GM19193 (cell line): ENCODE measurements at regions not wholly inside any gene's neighbourhood (a gene's known extent, or its start where the extent isn't known, plus 50 kb on each side); places are given as distances from the start of the nearest gene placed in this dataset.

Experiments used
- POLR2A ChIP-seq: IDR thresholded peaks from 4 replicates; pipeline ENCODE4 v1.6.1; 2011; ENCODE audit not compliant: insufficient read depth, insufficient read length; ENCODE audit errors: extremely low read depth

DNA sequence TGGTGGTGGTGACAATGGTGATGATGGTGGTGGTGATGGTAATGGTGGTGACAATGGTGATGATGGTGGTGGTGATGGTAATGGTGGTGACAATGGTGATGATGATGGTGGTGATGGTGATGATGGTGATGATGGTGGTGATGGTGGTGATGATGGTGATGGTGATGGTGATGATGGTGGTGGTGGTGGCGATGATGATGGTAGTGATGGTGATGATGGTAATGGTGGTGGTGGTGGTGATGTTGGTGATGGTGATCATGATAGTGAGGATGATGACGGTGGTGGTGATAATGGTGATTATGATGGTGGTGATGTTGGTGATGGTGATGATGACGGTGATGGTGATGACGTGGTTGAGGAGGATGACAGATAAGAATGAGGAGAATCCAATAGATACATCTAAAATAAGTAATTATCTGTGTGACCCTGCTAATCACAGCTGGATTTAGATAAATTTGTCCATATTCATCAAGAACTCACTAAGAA lies 170.7 kb upstream of the SFSWAP start:
- TF ChIP-seq POLR2A, result no peak

DNA sequence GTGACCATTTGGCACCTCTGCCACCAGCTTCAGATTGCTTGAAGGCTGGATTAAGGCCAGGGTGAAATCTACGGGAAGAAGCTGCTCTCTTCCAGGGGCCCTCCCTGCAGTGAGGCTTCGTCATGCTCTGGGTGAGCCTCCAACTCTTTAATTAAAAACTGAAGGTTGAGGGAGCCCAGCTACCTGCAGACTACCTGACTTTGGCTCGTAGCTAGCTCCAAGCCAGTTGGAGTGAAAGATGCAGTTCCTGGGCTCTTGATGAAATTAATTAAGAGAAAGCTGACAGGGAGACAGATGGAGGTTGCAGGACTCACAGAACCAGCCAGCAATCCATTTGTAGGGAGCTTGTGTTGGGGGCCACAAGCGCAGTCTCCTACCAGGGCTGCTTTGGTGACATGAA lies 168.5 kb upstream of the SFSWAP start:
- TF ChIP-seq POLR2A, result no peak

GRCh38 chr12:131543040-131543439 lies 167.8 kb upstream of the SFSWAP start:
- no peak for TF ChIP-seq POLR2A

GRCh38 chr12:131547555-131547954 lies 163.3 kb upstream of the SFSWAP start:
- no peak for TF ChIP-seq POLR2A

- no peak for TF ChIP-seq POLR2A
Measured at GRCh38 chr12:131550121-131550520, 160.8 kb upstream of the SFSWAP start.

DNA sequence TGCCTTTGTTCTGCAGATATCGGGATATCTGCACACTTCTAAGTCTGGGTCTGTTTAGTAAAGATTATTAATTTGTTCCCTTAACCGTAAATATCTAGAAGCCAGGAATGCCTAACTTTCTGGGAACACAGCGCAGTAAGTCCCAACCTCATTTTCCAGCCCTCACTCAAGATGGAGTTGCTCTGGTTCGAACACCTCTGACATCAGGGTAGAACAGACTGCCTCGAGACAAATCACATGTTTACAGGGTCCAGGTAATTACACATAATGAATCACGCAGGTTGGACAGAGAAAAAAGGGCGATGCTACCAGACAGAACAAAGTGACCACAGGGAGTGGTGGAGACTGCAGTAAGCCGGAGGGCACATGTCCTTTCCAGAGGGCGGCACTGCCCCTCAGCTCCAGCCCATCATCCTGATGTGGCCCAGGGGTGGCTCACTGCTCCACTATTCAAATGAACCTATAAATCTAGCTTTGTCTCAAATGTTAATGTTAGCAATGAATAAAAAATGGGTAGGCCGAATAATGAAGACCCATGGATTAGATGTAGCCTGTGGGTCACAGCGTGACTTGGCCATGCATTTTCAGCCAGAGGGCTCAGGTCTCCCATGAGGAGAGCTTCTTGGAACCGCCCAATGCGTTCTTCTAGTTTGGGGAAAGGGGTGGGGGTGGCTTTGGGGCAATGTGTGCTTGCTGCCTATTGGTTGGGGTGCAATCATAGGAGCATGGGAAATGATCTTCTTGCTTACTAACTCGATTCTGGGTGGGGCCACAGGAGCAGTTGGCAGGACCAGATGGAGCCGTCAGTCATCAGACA lies 159.0 kb upstream of the SFSWAP start:
- no peak for TF ChIP-seq POLR2A

- no peak for TF ChIP-seq POLR2A
Measured at GRCh38 chr12:131552492-131552863, 158.4 kb upstream of the SFSWAP start.

DNA sequence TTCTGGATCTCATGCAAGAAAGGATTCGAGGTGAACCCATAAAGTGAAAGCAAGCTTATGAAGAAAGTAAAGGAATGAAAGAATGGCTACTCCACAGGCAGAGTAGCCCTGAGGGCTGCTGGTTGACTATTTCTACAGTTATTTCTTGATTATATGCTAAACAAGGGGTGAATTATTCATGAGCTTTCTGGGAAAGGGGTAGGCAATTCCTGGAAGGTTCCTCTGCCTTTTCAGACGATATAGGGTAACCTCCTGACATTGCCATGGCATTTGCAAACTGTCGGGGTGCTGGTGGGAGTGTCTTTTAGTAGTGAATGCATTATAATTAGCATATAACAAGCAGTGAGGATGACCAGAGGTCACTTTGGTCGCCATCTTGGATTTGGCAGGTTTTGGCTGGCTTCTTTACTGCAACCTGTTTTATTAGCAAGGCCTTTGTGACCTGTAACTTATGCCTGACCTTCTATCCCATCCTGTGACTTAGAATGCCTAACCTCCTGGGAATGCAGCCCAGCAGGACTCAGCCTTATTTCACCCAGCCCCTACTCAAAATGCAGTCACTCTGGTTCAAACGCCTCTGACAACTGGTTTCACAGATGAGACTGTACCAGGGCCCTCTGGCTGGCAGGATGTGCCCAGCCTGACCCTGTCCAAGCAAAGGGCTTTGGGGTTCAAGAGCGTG lies 157.7 kb upstream of the SFSWAP start:
- no peak for TF ChIP-seq POLR2A

DNA sequence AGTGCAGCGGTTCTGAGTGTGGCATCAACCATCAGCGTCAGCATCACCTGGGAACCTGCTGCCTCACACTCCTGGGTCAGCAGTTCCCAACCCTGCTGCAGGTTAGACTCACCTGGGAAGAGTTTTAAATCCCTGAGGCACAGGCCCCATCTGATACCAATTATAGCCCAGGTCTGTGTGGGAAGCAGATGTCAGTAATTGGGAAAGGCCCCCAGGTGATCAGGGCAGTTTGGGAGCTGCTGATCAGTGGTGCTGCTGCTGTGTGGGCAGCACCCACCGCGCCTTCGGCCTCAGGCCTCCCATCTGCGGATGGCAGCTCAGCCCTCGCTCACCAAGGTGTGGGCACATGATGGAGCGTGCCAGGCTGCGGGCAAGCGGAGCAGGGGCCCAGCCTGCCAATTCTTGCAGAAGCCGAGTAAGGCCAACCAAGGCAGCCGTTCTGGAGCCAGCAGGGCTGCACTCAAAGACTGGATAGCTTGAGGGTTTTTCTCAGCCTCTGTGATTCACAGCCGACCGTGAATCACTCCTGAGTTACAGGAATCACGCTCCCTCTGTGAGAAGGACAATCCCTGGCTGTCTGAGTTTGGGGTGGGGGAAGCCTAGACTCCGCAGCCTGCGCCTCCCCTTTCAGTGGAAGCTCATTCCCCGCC lies 155.6 kb upstream of the SFSWAP start:
- TF ChIP-seq POLR2A, result no peak

DNA sequence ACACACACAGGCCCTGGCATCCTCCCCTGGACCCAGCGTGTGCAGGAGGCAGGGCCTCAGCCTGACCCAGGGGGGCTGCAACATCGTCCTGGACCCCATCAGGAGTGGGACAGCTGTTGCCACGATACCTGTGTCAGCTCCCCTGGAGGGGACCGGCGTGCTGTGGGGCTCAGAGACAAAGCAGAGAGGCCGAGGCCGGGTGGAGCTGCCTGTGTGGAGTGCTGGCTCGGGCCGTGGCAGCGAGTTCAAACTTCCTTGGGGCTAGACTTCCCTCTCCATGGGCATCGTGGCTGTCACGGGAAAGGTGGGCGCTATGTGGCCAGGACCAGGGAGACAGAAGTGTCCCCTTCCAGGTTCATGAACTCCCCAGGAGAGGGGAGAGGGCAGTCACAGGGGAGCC lies 155.0 kb upstream of the SFSWAP start:
- no peak for TF ChIP-seq POLR2A

DNA sequence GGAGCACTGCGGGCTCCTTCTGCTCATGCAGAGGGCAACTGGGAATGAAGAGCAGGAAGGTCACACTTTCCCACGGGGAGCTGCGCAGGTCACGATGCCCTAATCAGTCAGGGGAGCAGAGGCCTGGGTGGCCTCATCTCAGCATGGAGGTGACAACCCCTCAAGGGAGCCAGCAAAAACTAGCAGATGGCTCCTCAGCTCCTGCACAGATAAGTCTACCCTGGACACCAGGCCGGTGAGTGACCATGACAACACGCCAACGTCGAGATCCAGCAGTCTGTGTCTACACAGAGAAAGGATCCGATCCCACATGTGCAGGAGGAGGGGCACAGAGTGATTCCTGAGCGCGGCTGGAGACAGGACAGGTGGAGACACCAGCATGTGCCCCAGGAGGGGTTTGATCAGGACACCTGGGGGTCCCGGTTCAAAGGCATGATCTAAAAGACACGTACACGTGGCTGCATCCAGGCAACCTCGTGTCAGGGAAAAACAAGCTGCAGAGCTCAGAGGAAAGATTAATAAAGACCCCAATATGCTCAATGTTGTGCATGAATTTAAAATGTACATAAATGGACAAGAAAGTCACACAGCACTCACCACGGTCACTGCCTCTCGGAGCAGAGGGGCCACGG lies 153.7 kb upstream of the SFSWAP start:
- TF ChIP-seq POLR2A, result no peak

DNA sequence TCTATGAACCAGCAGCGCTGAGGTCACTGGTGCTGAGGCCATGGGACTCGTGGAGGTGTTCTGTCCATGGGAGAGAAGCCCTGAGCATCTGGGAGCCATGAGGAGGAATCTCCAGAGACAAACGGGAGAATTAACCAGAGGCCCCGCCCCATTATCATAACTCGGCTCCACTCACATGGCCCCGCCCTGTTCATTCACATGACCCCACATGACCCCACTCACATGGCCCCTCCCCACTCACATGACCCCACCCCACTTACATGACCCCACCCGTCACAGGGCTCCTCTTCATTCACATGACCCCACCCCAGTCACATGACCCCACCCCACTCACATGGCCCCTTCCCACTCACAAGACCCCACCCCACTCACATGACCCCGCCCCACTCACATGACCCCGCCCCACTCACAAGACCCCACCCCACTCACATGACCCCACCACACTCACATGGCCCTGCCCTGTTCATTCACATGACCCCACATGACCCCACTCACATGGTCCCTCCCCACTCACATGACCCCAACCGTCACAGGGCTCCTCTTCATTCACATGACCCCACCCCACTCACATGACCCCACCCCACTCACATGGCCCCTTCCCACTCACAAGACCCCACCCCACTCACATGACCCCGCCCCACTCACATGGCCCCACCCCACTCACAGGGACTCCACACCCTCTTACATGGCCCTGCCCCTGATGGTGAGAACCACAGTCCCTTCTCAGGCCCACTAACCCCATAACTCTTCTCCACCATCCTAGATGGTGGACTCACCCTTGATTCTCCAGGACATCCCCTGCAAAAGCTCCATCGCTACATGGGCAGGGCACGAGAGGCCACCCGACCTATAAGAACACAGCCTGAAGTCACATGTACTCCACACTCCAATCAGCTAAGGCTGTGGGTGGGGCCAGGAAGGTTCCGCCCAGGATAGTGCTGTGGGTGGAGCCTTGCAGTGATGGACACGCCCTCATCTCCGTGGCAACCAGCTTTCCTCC lies 151.1 kb upstream of the SFSWAP start:
- no peak for TF ChIP-seq POLR2A

GRCh38 chr12:131561051-131561450 lies 149.8 kb upstream of the SFSWAP start:
- no peak for TF ChIP-seq POLR2A

DNA sequence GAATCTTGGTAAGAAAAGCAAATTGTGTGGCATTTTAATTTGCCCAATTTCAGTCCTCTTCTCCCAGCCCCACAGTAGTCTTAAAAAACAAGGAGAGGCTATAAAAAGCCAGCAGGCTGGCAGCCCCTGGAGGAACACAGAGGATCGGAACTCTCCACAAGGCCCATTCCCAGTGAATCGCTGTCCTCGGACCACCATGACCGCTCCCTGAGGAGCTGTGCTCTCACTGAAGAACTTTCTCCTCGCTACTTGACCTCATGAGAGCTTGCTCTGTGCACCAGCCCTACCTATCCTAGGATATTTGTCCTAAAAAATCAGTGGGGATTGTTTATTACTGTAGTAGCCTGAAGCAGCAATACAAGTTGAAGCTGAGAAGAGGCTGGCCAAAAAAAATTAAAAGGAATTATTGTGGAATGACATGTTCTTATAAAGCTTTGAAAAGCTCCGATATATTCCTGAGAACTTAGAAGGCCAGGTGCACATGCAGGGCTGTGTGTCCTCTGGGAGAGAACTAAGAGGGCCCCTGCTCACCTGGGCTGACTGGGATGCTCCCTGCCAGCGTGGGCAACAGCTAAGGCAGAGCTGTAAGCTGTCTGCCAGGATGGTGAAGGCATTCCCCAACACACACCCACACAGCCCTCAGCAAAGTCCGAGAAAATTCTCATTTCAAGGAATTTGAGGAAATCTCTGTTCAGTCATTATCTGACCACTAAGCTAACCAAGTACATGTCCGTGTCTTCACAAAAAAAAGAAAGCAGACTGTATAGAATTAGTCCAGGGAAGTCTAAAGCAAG lies 148.8 kb upstream of the SFSWAP start:
- no peak for TF ChIP-seq POLR2A

GRCh38 chr12:131564845-131565244 lies 146.0 kb upstream of the SFSWAP start:
- no peak for TF ChIP-seq POLR2A
